Stimulated activated CD4-positive, alpha-beta T cell treated with anti-CD3 and anti-CD28 coated beads, Interleukin-2, amount 100 ng/mL, for 48 hours (primary cell): ENCODE measurements at regions not wholly inside any gene's neighbourhood (a gene's known extent, or its start where the extent isn't known, plus 50 kb on each side); places are given as distances from the start of the nearest gene placed in this dataset.

ENCODE experiments used
- DNase-seq, 2 donors: peaks; one replicate each; pipeline ENCODE4 v3.0.0-alpha.2; 2020

GRCh38 chr3:107323723-107324122 is 53.5 kb upstream of the CCDC54 start:
- no peak for DNase-seq

GRCh38 chr3:107325446-107325845 is 51.8 kb upstream of the CCDC54 start:
- DNase-seq = no peak
